Mucosa of descending colon (tissue), 3 donors: ENCODE measurements at regions not wholly inside any gene's neighbourhood (a gene's known extent, or its start where the extent isn't known, plus 50 kb on each side); places are given as distances from the start of the nearest gene placed in this dataset. TPM values are rescaled to one million over a fixed set of nuclear protein-coding genes. Genes with fewer than 3 reads are reported as not detected.

Experiments used
- ATAC-seq: fragments of 200-7000 bp; cut with Tn5 transposase; one replicate; pipeline ENCODE4 v1.9.1; 2020; ENCODE audit warnings: mild to moderate bottlenecking, moderate library complexity
- DNase-seq, 3 donors: peaks; one replicate each; pipeline ENCODE4 v3.0.0-alpha.2; 2020
- H3K36me3 ChIP-seq: fragments of 200-600 bp; one replicate; pipeline ENCODE4 v1.8.0; 2021; ENCODE audit warnings: low read depth, mild to moderate bottlenecking
- H3K4me1 ChIP-seq: fragments of 200-600 bp; one replicate; pipeline ENCODE4 v1.8.0; 2021; ENCODE audit warnings: low read depth, mild to moderate bottlenecking
- H3K4me3 ChIP-seq: fragments of 200-600 bp; one replicate; pipeline ENCODE4 v1.8.0; 2021; ENCODE audit warnings: mild to moderate bottlenecking
- H3K9me3 ChIP-seq: fragments of 200-600 bp; one replicate; pipeline ENCODE4 v1.8.0; 2021; ENCODE audit warnings: mild to moderate bottlenecking
- CTCF ChIP-seq: fragments of 200-600 bp; IDR thresholded peaks from one replicate; pipeline ENCODE4 v1.8.0; 2022; ENCODE audit warnings: antibody characterized with exemption, mild to moderate bottlenecking
- intact Hi-C, 2 donors: fragments of 100-400 bp; cut with DNase I in 1 of 2; cut with micrococcal nuclease in 1 of 2; formaldehyde crosslinking; loops; one replicate each; pipeline versions ENCODE4 v1.11.0 to v1.11.1; 2022; cut with DNase I, micrococcal nuclease
- microRNA-seq: library from miRNA; unstranded; fragments of <30 nt; microRNA quantifications from one replicate; pipeline ENCODE4, GENCODE V29; 2019
- donor health status: DM: no; HTN: no; CAD: no; lungs with moderate emphysema.
- donor health status: DM: no; HTN: no; CAD: no.
- donor health status: DM: no; HTN: yes; CAD: no.

- no peak for TF ChIP-seq CTCF
- DNase-seq = no peak
- Histone ChIP-seq H3K9me3 (no peaks in the 10 kb centered on the region), H3K36me3 (no peaks in the 10 kb centered on the region), H3K4me3 (no peak overlapping the region), H3K4me1 (no peaks in the 10 kb centered on the region)
- ATAC-seq = no peak
- intact Hi-C loops = no loop called here
These were observed 54.0 kb upstream of the IPO9 start for GRCh38 chr1:201774983-201775344.

- no peaks in the 10 kb centered on the region for H3K9me3 ChIP-seq
- intact Hi-C loops = no loop called here
- H3K4me1 ChIP-seq = no peaks in the 10 kb centered on the region
- no peak for DNase-seq
- no peak for TF ChIP-seq CTCF
- no peak overlapping the region for H3K4me3 ChIP-seq
- H3K36me3 ChIP-seq = no peaks in the 10 kb centered on the region
- ATAC-seq = no peak
These were observed 53.6 kb upstream of the IPO9 start for GRCh38 chr1:201775380-201775779.

- no peak overlapping the region for H3K4me3 ChIP-seq
- TF ChIP-seq CTCF = no peak
- ATAC-seq = no peak
- intact Hi-C loops = no loop called here
- H3K36me3 ChIP-seq = no peaks in the 10 kb centered on the region
- DNase-seq = no peak
- H3K9me3 ChIP-seq = no peaks in the 10 kb centered on the region
- no peaks in the 10 kb centered on the region for H3K4me1 ChIP-seq
These were observed 50.5 kb upstream of the IPO9 start for GRCh38 chr1:201778279-201779065.

Small RNA genes lying in the stretch of these regions (microRNA-seq; reads per million reads assigned to microRNA genes)
- not detected for gene MIR5191
